ENCODE measurements at regions not wholly inside any gene's neighbourhood (a gene's known extent, or its start where the extent isn't known, plus 50 kb on each side); places are given as distances from the start of the nearest gene placed in this dataset.

DNA sequence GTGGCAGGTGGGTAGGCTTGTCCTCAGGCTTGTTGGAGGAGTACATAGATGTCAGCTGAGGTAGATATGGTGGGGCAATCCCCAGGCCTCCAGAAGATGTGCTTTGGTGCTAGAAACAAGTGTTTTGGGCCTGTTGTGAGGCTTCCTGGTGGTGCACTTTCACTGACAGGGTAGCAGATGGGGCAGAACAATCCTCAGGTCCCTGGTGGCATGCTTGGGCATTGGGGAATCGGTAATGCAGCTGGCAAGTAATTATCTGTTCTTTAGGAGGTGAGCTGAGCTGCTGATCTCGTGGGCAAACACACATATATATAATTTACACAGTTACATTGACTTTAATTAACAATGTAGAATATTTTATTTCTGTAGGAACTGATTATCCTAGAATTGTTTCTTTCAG, 458.7 kb downstream of the BMP2 start:
- no peak for ATAC-seq
- no peak for DNase-seq (ENCODE audit: low spot score)

- DNase-seq (ENCODE audit: low spot score) (no peak), ATAC-seq (no peak)
These were observed 463.8 kb downstream of the BMP2 start for GRCh38 chr20:7231303-7231702.

- DNase-seq (ENCODE audit: low spot score): no peak
- ATAC-seq: no peak
These were observed 465.3 kb downstream of the BMP2 start for GRCh38 chr20:7232796-7233195.

- DNase-seq (ENCODE audit: low spot score): no peak
These were observed 469.8 kb downstream of the BMP2 start for GRCh38 chr20:7237251-7237650.

DNA sequence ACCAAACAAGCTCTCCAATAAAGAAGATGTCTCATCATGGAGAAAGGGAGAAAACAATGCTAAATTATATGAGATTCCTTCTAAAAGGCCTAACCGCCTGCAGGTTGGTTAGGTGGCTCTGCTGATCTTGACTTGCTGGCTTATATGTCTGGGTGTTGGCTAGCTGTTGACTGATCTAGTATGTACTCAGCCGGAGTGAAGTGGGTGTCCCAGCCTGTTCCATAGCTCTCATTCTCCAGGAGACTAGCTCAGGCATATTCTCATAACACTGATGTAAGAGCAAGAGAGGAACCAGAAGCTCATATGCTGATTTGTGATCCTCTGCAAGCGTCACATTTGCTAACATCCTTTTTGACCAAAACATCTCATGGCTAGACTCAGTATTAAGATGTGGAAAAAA, 473.0 kb downstream of the BMP2 start:
- ATAC-seq (no peak), DNase-seq (ENCODE audit: low spot score) (no peak)

More at GRCh38 chr20:7237251-7237650, 469.8 kb downstream of the BMP2 start:
- ATAC-seq: no peak

DNA sequence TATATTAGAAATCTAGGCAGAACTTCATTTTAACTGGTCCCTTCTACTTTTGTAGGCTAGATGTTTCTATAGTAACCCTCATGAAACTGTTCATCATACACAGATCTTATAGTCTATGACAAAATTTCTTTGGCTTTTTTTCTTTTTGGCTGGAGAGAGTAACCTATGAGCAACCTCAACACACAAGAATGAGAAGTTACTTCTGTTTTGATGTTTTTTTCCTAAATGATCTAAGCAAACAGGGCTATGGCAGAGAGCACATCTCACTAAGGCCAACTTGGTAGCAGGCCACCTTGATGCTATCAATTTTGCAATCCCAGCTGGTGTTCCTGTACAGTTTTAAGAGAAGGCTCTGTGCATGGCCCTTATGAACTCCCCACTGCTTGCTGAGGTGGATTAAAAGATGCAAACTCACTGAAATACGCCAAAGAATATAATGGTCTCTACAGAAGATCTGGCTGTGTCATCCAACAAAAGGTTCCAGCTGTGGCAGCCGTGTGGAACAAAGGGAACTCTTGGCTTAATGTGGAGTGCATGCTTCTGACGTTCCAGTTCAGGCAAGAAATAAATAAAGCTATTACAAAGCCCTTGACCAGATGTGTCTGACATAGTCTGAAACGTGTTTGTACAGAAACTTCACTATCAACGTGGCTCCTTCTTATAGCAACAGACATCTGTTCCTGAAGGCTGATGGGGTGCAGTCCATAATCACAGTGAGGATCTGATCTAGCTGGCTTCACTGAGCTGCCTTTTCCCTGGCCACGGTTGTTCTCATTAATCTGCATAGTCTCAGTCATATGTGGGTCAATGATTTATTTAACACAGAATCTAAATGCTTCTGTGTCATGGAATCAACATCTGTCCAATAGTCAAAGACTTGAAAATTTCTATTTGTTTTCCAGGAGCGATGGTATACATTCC, 481.1 kb downstream of the BMP2 start:
- ATAC-seq (peak; percentile 67), DNase-seq (ENCODE audit: low spot score) (no peak)

GRCh38 chr20:7250337-7250736, 482.9 kb downstream of the BMP2 start:
- DNase-seq (ENCODE audit: low spot score) (no peak), ATAC-seq (no peak)

GRCh38 chr20:7257099-7257498, 489.6 kb downstream of the BMP2 start:
- ATAC-seq (no peak), DNase-seq (ENCODE audit: low spot score) (no peak)

DNA sequence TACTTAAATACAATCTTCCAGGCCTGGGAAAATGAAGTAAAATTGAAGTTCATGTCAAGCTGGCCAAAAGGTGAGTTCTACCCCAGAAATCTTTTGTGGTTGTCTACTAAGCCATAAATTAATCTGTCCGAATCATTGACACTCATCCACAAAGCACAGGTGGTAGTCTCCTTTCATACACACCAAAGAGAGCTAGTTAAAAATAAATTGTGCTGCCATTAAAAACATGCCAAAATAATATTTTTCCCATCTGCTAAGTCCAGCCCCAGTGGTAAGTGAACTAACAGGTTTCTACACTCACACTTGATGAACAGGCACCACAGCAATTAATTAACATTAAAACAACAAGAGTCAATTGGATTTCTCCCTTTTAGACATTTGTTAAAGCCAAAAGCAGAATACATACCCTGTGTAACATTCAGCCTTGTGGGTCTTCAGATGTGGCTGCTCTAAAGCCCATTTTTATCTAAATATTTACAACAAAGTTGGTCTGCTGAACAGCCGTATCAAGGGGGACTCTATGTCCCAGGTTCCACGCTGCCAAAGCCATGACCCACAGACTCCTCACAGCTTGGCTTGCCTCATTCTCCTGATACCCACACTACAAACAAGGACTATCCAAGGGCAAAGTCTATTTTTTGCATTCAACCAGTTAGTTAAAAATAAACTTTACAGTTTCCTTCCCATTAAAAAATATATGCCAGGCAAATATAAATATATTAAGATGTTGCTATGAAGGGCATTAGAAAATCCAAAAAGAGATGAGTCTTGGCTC, 490.4 kb downstream of the BMP2 start:
- ATAC-seq (peak; percentile 97), DNase-seq (ENCODE audit: low spot score) (peak; percentile 75)

- DNase-seq (ENCODE audit: low spot score): no peak
- ATAC-seq: no peak
These were observed 495.3 kb downstream of the BMP2 start for GRCh38 chr20:7262803-7263202.

DNA sequence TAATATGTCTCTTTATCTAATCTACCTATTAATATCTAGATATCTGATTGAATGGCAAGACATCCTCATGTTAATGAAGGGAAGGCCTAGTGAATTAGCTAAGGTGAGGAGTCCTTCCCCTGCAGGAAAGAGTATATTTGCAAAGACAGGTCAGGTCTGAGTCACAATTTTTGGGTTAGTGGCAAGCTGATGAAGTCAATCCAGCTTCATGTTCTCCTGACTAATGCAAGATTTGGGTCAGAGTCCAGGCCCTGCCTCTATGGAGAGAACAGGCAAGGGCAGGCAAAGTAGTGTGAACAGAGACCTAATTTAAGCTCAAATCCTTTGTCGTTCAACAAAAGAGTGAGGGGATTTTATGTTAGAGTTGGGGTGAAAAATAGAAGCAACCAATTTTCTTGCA, 496.7 kb downstream of the BMP2 start:
- DNase-seq (ENCODE audit: low spot score) (peak; percentile 70), ATAC-seq (peak; percentile 99)

- no peak for DNase-seq (ENCODE audit: low spot score)
- no peak for ATAC-seq
These were observed 502.0 kb downstream of the BMP2 start for GRCh38 chr20:7269452-7269851.

DNA sequence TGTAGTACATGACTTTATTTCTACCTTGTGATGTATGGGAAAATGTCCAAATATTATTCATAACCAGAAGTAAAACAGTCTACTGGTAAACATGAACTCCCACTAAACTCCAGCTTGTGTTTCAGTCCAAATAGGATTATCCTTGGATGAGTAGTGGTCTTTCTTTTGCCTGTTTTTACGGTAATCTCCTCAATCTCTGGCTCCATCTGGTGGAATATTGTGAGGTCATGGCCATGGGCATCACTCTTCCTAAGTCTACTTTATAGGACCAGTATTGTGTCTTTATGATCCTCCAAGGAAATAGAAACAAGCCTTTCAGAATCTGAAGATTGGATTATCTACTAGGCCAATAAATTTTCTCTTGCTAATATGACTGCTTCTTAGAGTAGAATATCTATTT, 505.0 kb downstream of the BMP2 start:
- DNase-seq (ENCODE audit: low spot score): no peak
- peak; percentile 77 for ATAC-seq

- ATAC-seq (no peak), DNase-seq (ENCODE audit: low spot score) (no peak)
These were observed 507.4 kb downstream of the BMP2 start for GRCh38 chr20:7274870-7275269.

DNA sequence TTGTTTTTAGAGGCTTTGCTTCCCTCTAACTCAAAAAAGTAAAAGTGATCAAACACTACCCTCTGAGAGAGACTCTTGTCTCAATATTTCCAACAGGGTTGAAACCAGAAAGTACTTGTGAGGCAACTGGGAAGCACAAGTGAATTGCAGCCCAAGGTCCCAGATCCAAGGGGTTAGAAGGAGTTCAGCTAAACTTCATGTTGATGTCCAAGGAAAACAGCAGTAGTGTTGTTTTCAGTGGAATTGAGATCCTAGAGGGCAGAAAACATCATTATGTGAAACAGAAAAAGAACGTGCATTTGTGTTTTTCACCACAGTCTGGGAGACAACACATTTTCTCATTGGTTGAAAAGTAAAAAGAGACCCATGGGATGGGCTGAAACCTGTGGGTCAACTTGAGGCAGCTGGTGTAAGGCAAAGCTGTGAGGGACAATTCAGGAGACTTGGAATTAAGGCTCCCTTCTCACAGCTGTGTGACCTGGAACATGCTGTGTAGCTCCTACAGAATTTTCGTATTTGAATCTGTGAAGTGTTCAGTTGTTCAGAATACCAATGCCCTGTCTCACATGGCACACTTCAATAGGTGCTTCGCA, 508.3 kb downstream of the BMP2 start:
- no peak for DNase-seq (ENCODE audit: low spot score)
- ATAC-seq: no peak

DNA sequence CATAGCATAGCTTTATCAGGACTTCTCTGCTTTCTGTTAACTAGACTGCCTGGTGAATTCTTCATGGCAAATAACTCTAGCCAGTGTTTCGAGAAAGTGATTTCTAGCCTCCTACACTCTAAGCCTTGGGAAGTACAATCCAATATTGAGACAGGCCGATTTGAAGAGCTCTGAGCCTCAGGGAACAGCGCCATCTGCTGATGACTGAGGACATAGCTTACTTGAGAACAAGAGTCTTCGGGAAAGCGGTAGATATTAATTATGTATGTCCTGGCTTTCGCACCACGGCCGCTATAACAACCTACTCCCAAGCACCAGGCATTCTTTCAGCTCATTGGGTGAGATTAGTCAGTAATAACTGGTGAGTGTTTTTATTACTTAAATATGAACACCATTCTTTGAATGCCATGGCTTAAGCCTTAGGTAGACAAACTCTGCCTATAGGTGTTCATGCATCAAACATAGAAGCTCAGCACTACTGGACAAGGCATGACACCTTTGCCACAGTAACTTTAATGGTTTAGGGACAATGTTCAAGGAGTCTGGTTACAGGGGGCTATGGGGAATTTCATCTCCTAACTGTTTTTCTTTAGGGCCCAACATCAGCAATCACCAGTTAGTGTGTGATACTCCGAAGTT, 518.6 kb downstream of the BMP2 start:
- ATAC-seq: peak; percentile 100
- DNase-seq (ENCODE audit: low spot score): peak; percentile 75

GRCh38 chr20:7291323-7291943, 523.9 kb downstream of the BMP2 start:
- DNase-seq (ENCODE audit: low spot score) (no peak), ATAC-seq (peak; percentile 20)

DNA sequence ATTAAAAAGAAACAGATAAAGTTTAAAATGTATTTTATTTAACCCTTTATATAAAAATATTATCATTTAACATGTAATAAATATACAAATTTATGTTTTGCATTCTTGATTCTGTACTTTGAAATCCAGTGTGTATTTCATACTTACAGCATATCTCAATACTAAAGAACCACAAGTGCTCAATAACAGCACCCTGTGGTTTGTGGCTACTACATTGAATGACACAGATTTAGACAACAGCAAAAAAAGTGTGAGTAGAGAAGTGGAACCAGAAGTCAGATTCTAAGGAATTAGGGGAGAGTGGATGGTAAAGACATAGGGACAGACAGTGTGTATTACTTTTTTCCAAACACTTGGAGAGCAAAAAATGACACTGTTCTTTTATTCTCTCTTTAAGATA, 524.5 kb downstream of the BMP2 start:
- ATAC-seq: no peak

GRCh38 chr20:7294816-7295360, 527.4 kb downstream of the BMP2 start:
- ATAC-seq: no peak
- DNase-seq (ENCODE audit: low spot score): no peak

More for the DNA sequence above, 524.5 kb downstream of the BMP2 start:
- DNase-seq (ENCODE audit: low spot score): no peak

DNA sequence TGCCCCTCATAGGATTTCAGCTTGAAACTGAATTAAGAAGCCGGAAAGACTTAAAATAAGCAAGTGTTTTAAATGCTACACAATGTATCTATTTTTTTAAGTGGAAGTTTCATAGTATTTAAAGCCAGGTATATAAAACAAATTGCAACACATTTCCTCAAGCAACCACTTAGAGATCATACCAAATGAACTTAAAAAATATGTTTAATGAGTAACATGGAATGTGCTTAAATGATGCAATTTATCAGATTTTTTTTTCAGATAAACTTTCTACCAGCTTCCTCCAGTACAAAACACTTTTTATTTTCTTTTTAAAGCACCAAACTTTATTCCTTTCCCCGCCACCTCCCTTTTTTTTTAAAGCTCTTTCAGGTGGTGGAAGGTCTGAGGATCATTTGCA, 534.3 kb downstream of the BMP2 start:
- ATAC-seq (no peak), DNase-seq (ENCODE audit: low spot score) (no peak)
